LHCN-M2 (cell line): ENCODE measurements at regions not wholly inside any gene's neighbourhood (a gene's known extent, or its start where the extent isn't known, plus 50 kb on each side); places are given as distances from the start of the nearest gene placed in this dataset.
"Not testable (repeated sequence)": the region's sequence is repeated elsewhere in the genome, so short reads cannot be mapped to it uniquely, and the experiment has no call there.

Experiments
- DNase-seq: peaks from one replicate; pipeline ENCODE4 v3.0.0-alpha.2; 2012; ENCODE audit warnings: low read depth

DNA sequence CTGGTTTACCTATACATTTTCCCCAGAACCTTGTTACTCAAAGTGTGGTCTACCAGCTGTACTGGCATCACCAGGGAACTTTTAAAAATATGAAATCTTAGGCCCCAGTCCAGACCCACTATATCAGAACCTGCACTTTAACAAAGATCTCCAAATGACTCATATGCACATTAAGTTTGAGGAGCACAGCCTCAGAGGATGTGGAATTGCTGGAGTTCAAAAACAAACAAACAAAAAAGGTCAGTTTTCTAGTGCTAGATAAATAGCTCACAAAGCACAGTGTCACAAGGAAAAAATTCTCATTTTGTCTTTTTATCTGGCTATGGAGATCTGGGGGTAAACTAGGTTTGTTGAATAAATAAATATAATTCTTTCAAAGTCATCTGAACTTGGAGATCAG, 68.9 kb upstream of the ANKRD55 start:
- DNase-seq = peak; percentile 71

- DNase-seq = peak; percentile 39
These were observed 67.9 kb upstream of the ANKRD55 start for GRCh38 chr5:56301069-56301468.

DNA sequence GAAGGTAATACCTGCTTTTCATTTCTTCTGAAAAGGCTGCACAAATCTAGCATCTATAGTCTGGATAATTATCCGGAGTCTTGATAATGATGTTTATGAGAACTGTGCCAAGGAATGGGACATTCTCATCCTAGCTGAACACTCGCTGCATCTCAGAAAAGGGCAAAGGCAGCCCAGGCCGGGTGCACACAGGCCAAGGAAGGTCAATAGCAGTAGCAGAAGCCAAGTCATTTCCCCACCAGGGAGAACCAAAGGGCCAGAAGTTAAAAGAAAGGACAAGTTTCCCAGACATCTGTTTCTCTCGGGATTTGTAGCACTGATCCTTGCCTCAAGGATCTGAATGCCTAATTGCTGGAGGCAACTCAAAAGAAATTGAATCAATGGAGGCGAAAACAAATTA, 66.1 kb upstream of the ANKRD55 start:
- DNase-seq = no peak

- DNase-seq = no peak
These were observed 65.4 kb upstream of the ANKRD55 start for GRCh38 chr5:56298336-56299090.

GRCh38 chr5:56297851-56298250, 64.7 kb upstream of the ANKRD55 start:
- DNase-seq = no peak

DNA sequence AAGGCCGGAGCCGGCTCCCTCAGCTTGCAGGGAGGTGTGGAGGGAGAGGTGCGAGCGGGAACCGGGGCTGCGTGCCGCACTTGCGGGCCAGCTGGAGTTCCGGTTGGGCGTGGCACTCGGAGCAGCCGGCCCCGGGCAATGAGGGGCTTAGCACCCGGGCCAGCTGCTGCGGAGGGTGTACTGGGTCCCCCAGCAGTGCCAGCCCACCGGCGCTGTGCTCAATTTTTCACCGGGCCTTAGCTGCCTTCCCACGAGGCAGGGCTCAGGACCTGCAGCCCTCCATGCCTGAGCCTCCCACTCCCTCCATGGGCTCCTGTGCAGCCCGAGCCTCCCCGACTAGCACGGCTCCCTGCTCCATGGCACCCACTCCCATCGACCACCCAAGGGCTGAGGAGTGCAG, 62.2 kb upstream of the ANKRD55 start:
- not testable (repeated sequence) for DNase-seq

- no peak for DNase-seq
These were observed 61.2 kb upstream of the ANKRD55 start for GRCh38 chr5:56294354-56294753.

- DNase-seq = not testable (repeated sequence)
These were observed 59.7 kb upstream of the ANKRD55 start for GRCh38 chr5:56292874-56293273.

GRCh38 chr5:56291661-56292374, 58.7 kb upstream of the ANKRD55 start:
- no peak for DNase-seq

- DNase-seq = no peak
These were observed 58.0 kb upstream of the ANKRD55 start for GRCh38 chr5:56291079-56291643.

DNA sequence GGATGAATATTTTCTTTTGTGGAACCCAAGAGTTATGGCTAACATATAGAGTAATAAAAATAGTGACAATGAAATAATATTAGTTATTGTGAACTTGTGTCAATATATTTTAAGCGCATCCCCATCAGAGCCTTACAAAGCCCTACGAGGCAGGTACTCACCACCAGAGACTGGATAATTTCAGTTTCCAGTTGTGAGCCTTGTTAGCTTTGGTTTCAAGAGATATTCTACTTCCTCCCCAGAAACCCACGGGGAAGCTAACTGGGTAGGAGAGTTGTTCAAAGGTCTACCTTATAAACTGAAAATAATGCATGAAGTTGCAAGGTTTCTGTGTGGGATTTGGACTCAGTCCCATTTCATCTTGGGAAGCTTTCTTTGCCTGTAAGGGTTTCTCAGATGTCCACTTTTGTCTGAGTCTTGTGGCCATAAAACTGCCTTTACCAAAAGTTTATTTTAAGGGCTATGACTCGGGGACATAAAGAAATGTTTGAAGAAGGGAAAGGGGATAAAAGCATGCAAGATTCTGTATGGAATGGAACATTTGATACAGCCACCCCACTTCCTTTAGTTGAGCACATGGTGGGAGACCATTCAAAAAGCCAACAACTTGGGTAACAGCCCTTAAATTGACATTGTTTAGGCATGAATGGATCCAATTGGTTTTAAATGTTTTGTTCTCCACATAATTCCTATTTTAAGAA, 57.4 kb upstream of the ANKRD55 start:
- no peak for DNase-seq

DNA sequence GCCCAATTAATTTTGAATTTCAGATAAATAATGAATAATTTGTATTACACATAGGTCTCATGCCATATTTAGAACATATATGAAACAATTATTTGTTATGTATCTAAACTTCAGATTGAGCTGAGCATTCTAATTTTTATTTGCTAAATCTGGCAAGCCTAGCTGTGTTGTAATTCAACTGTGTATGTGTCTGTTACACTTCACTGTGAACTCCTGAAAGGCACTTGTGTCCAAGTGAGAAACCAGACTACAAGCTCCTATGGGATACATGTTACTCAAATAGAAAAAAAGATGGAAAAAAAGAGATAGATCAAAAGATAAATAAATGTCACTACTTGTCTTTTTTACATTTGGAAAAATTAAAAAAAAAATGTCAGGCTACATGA, 56.5 kb upstream of the ANKRD55 start:
- no peak for DNase-seq

DNA sequence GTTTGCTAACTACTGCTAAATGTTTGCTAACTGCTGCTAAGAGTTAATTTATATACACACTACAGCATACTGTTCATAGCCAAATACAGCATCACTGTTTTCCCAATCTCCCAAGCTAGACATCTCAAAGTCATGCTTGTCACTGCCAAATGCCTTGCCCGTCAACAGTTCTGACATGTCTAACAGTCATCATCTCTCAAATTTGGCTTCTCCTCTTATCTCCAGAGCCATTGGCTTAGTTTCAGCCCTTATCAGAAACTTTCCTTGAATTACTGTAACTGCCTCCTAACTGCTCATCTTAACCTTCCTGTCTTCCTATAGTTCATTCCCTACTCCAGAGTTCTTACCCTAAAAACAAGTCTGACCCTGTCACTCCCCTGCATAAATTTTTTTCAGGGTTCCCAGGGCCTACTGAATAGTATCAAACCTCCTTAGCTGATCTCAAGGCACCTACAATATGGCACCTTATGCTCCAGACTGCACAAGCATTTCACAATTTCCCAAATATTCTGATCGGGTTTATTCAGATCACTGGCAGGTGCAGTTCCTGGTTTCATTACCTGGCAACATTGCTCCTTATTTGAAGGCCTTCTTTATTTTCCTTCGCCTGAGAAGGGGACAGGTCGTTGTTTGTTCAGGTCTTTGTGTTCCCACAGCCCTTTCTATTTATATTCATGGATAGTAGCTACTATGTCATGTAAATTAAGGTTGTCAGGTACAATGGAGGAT, 55.9 kb upstream of the ANKRD55 start:
- DNase-seq = no peak

DNA sequence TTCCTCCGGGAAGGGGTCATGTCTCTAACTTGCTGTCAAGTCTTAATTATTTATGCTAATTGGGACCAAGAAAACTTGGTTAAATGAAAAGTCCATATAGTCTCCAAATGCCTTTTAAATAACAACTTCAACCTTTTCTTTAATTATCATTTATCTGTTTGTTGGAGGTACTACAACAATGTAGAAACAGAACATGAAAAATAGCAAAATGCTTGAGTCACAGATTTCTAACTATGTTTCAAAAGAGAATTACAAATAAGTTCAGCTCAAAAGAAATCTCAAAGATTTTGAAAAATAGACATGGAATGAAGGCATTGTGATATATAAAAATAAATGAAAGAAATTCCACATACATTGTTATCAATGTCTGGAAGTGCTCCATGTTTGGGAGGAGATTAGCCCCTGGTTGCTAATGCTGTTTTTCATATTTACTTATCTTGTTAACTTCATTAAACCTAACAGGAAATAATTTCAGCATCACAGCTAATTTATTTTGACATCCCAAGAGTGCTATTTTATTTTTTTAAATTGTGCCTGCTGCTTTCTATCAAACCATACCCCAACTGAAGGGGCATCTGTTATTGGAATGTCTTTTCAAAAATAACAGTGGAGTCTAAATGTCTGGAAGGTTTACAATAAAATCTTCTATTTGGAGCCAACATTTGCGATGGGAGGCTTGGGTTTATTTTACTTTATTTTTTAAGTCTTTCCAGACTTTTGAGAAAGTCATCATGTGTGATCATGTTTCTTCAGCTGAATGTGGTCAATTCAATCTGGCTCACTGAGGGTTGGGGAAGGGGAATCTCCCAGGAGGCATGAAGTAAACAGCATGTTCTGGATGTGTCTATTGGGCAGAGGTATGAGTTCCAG, 53.1 kb upstream of the ANKRD55 start:
- no peak for DNase-seq

- no peak for DNase-seq
These were observed 49.8 kb upstream of the ANKRD55 start for GRCh38 chr5:56282951-56283350.
